CD4-positive, alpha-beta T cell treated with Interleukin-12 subunit alpha and Interleukin-12 subunit beta, for 1 hour (primary cell): ENCODE measurements at regions not wholly inside any gene's neighbourhood (a gene's known extent, or its start where the extent isn't known, plus 50 kb on each side); places are given as distances from the start of the nearest gene placed in this dataset.
"Not testable (repeated sequence)": the region's sequence is repeated elsewhere in the genome, so short reads cannot be mapped to it uniquely, and the experiment has no call there.

Source experiments
- DNase-seq: peaks from one replicate; pipeline ENCODE4 v3.0.0-alpha.2; 2020

GRCh38 chr5:103990064-103990463 lies 427.5 kb upstream of the NUDT12 start:
- no peak for DNase-seq

- no peak for DNase-seq
Observed at GRCh38 chr5:103981592-103981991, 419.0 kb upstream of the NUDT12 start.

- DNase-seq = no peak
Observed at GRCh38 chr5:103973669-103974068, 411.1 kb upstream of the NUDT12 start.

- not testable (repeated sequence) for DNase-seq
Observed at GRCh38 chr5:103966295-103966694, 403.7 kb upstream of the NUDT12 start.

- no peak for DNase-seq
Observed at GRCh38 chr5:103962023-103962422, 399.4 kb upstream of the NUDT12 start.

- no peak for DNase-seq
Observed at GRCh38 chr5:103953601-103954382, 391.2 kb upstream of the NUDT12 start.

- no peak for DNase-seq
Observed at GRCh38 chr5:103951776-103952175, 389.2 kb upstream of the NUDT12 start.

GRCh38 chr5:103943230-103943629 lies 380.6 kb upstream of the NUDT12 start:
- no peak for DNase-seq

GRCh38 chr5:103942587-103943186 lies 380.1 kb upstream of the NUDT12 start:
- no peak for DNase-seq

GRCh38 chr5:103941596-103941995 lies 379.0 kb upstream of the NUDT12 start:
- no peak for DNase-seq

GRCh38 chr5:103938146-103938695 lies 375.6 kb upstream of the NUDT12 start:
- no peak for DNase-seq

GRCh38 chr5:103929338-103930013 lies 366.9 kb upstream of the NUDT12 start:
- DNase-seq = no peak

GRCh38 chr5:103927739-103928138 lies 365.1 kb upstream of the NUDT12 start:
- no peak for DNase-seq

GRCh38 chr5:103923616-103924168 lies 361.1 kb upstream of the NUDT12 start:
- no peak for DNase-seq

GRCh38 chr5:103919506-103919905 lies 356.9 kb upstream of the NUDT12 start:
- DNase-seq = no peak

GRCh38 chr5:103918668-103919367 lies 356.2 kb upstream of the NUDT12 start:
- DNase-seq = no peak

- DNase-seq = no peak
Observed at GRCh38 chr5:103915081-103915480, 352.5 kb upstream of the NUDT12 start.

- DNase-seq = no peak
Observed at GRCh38 chr5:103910786-103911185, 348.2 kb upstream of the NUDT12 start.

- DNase-seq = no peak
Observed at GRCh38 chr5:103910011-103910410, 347.4 kb upstream of the NUDT12 start.

GRCh38 chr5:103909391-103909790 lies 346.8 kb upstream of the NUDT12 start:
- no peak for DNase-seq

GRCh38 chr5:103908336-103909080 lies 345.9 kb upstream of the NUDT12 start:
- DNase-seq = no peak

GRCh38 chr5:103907001-103907400 lies 344.4 kb upstream of the NUDT12 start:
- no peak for DNase-seq
